MCF 10A (cell line): ENCODE measurements at regions not wholly inside any gene's neighbourhood (a gene's known extent, or its start where the extent isn't known, plus 50 kb on each side); places are given as distances from the start of the nearest gene placed in this dataset.

Source experiments
- BruUV-seq: library from RNA; stranded (reverse); fragments of 400-500 nt; replicated peaks from 2 replicates; lab custom pipeline; 2021; lab: Mats Ljungman, UMichigan
- CTCF ChIA-PET: fragments of 300-600 bp; sonication (Branson Sonifier 250); formaldehyde crosslinking; extraction: SDS; loops from one replicate; lab custom pipeline; 2021; ENCODE audit warnings: antibody characterized with exemption, inconsistent platforms; lab: Yijun Ruan, JAX
- POLR2A ChIA-PET: fragments of 300-600, 350-650 bp; sonication (Branson Sonifier 250); formaldehyde crosslinking; extraction: SDS; loops from one replicate; lab custom pipeline; 2020; ENCODE audit warnings: antibody characterized with exemption, inconsistent platforms; lab: Yijun Ruan, JAX
- DNase-seq: peaks from one replicate; pipeline ENCODE4 v3.0.0-alpha.2; 2018; ENCODE audit not compliant: unreplicated experiment
- H3K27ac Mint-ChIP-seq: one replicate; pipeline ENCODE4 v1.8.0; 2022; ENCODE audit warnings: mild to moderate bottlenecking, low read depth, mixed read lengths; ENCODE audit not compliant: unreplicated experiment
- H3K27me3 Mint-ChIP-seq: one replicate; pipeline ENCODE4 v1.8.0; 2022; ENCODE audit warnings: mixed read lengths; ENCODE audit not compliant: insufficient read depth, unreplicated experiment
- H3K36me3 Mint-ChIP-seq: one replicate; pipeline ENCODE4 v1.8.0; 2022; ENCODE audit warnings: mild to moderate bottlenecking, moderate library complexity, mixed read lengths; ENCODE audit not compliant: insufficient read depth, unreplicated experiment
- H3K4me1 Mint-ChIP-seq: one replicate; pipeline ENCODE4 v1.8.0; 2022; ENCODE audit warnings: mixed read lengths; ENCODE audit not compliant: insufficient read depth, unreplicated experiment
- H3K4me3 Mint-ChIP-seq: one replicate; pipeline ENCODE4 v1.8.0; 2022; ENCODE audit warnings: mild to moderate bottlenecking, moderate library complexity, mixed read lengths; ENCODE audit not compliant: unreplicated experiment
- H3K9me3 Mint-ChIP-seq: one replicate; pipeline ENCODE4 v1.8.0; 2022; ENCODE audit warnings: mixed read lengths; ENCODE audit not compliant: unreplicated experiment
- CTCF ChIP-seq: fragments of 200-600 bp; IDR thresholded peaks from one replicate; pipeline ENCODE4 v1.8.0; 2022; ENCODE audit warnings: antibody characterized with exemption, mild to moderate bottlenecking; ENCODE audit not compliant: unreplicated experiment
- intact Hi-C: fragments of 100-400 bp; cut with micrococcal nuclease; formaldehyde crosslinking; loops from 2 replicates; pipeline ENCODE4 v1.14.1; 2022

DNA sequence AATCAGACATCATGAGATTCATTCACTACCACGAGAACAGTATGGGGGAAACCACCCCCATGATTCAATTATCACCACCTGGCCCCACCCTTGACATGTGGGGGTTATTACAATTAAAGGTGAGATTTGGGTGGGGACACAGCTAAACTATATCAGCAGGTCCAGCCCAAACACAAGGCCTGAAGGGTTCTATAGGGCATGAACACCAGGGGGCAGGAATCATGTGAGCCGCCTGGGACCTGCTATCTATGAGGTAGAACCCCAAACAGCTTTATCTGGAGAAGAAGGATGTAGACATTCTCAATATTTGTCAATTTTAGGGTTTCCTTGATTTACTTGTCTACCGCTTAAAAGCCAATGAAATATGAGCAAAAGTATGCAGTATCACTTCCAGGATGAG, 294.9 kb upstream of the DEPDC1 start:
- TF ChIP-seq CTCF = no peak
- peak; percentile 6 for DNase-seq
- H3K36me3 Mint-ChIP-seq = no peaks in the 10 kb centered on the region
- H3K27me3 Mint-ChIP-seq = no peaks in the 10 kb centered on the region
- no peaks in the 10 kb centered on the region for H3K4me1 Mint-ChIP-seq
- H3K4me3 Mint-ChIP-seq = no peak overlapping the region
- ChIA-PET POLR2A (no interaction called here), CTCF (interaction anchor here (0.7 to 1.0 kb wide), 3 partner anchors 16 to 946 kb away, joined by 3 to 8 read pairs (median 3); no protein-coding TSS in a partner anchor)
- H3K9me3 Mint-ChIP-seq = no peaks in the 10 kb centered on the region
- H3K27ac Mint-ChIP-seq = no peak overlapping the region
- intact Hi-C loops = no loop called here
- BruUV-seq = no TSS peak

GRCh38 chr1:68795956-68796355, 299.1 kb upstream of the DEPDC1 start:
- ChIA-PET CTCF (interaction anchor here (0.6 kb wide), 1 partner anchor 15 kb away, joined by 4 read pairs; no protein-coding TSS in a partner anchor), POLR2A (no interaction called here)
- intact Hi-C loops = no loop called here
- H3K36me3 Mint-ChIP-seq = no peaks in the 10 kb centered on the region
- H3K4me3 Mint-ChIP-seq = no peak overlapping the region
- DNase-seq = no peak
- TF ChIP-seq CTCF = no peak
- BruUV-seq = no TSS peak
- no peak overlapping the region for H3K27ac Mint-ChIP-seq
- no peaks in the 10 kb centered on the region for H3K4me1 Mint-ChIP-seq
- no peaks in the 10 kb centered on the region for H3K27me3 Mint-ChIP-seq
- no peaks in the 10 kb centered on the region for H3K9me3 Mint-ChIP-seq

DNA sequence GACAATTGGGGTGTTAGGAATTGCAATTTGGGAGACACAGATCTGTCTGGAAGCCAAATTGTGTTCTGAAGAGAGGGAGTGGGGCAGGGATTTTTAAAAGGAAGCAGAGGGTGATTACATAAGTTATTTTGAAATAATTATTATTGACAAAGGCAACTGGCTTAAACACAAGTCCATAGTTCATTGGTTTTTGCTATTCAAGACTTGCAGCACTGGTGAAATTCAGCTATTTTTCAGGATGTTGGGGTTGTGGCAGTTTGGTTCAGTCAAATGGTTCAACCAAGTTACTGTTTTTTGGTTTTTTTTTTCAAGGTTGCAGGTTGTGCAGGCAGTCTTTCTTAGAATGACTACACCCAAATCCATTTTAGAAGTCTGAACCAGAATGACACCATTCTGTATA, 300.0 kb upstream of the DEPDC1 start:
- Mint-ChIP-seq H3K4me1 (no peaks in the 10 kb centered on the region), H3K27ac (no peak overlapping the region), H3K4me3 (no peak overlapping the region), H3K27me3 (no peaks in the 10 kb centered on the region), H3K9me3 (no peaks in the 10 kb centered on the region), H3K36me3 (no peaks in the 10 kb centered on the region)
- DNase-seq = no peak
- TF ChIP-seq CTCF = no peak
- ChIA-PET POLR2A (no interaction called here), CTCF (interaction anchor here (0.7 to 1.0 kb wide), 2 partner anchors 13 to 222 kb away, joined by 3 read pairs; no protein-coding TSS in a partner anchor)
- no TSS peak for BruUV-seq
- intact Hi-C loops = no loop called here

GRCh38 chr1:68798071-68798470, 301.2 kb upstream of the DEPDC1 start:
- ChIA-PET POLR2A (no interaction called here), CTCF (interaction anchor here (0.6 kb wide), 1 partner anchor 180 kb away, joined by 5 read pairs; no protein-coding TSS in a partner anchor)
- Mint-ChIP-seq H3K4me1 (no peaks in the 10 kb centered on the region), H3K9me3 (no peaks in the 10 kb centered on the region), H3K27ac (no peak overlapping the region), H3K27me3 (no peaks in the 10 kb centered on the region), H3K36me3 (no peaks in the 10 kb centered on the region), H3K4me3 (no peak overlapping the region)
- DNase-seq = no peak
- no TSS peak for BruUV-seq
- intact Hi-C loops = no loop called here
- TF ChIP-seq CTCF = no peak
